Panc1 (cell line): ENCODE measurements at regions not wholly inside any gene's neighbourhood (a gene's known extent, or its start where the extent isn't known, plus 50 kb on each side); places are given as distances from the start of the nearest gene placed in this dataset.

Experiments
- ATAC-seq: fragments of 200-7000 bp; cut with Tn5 transposase; 2 replicates; pipeline ENCODE4 v1.9.1; 2020; ENCODE audit warnings: mild to moderate bottlenecking, moderate library complexity
- BruUV-seq: library from RNA; stranded (reverse); fragments of 400-500 nt; replicated peaks from 2 replicates; lab custom pipeline; 2021; lab: Mats Ljungman, UMichigan
- CTCF ChIA-PET: fragments of 300-600 bp; sonication (Branson Sonifier 250); formaldehyde crosslinking; loops from one replicate; lab custom pipeline; 2022; ENCODE audit warnings: antibody characterized with exemption; lab: Charles Lee
- POLR2A ChIA-PET: fragments of 300-600 bp; sonication (Branson Sonifier 250); formaldehyde crosslinking; loops from one replicate; lab custom pipeline; 2022; ENCODE audit warnings: antibody characterized with exemption; lab: Charles Lee
- DNase-seq: peaks from one replicate; pipeline ENCODE4 v3.0.0-alpha.2; 2010; ENCODE audit warnings: low read depth, low spot score
- H3K27ac ChIP-seq: 2 replicates; pipeline ENCODE4 v1.5.1; 2011; ENCODE audit warnings: mild to moderate bottlenecking, low read length, inconsistent platforms
- H3K27me3 ChIP-seq: fragments of 200-500 bp; sonication (Bioruptor generic); 2 replicates; pipeline ENCODE4 v1.6.0; 2014; ENCODE audit warnings: low read length, inconsistent platforms; ENCODE audit not compliant: control insufficient read depth, insufficient read depth
- H3K36me3 ChIP-seq: fragments of 200-500 bp; sonication (Bioruptor generic); 2 replicates; pipeline ENCODE4 v1.5.1; 2014; ENCODE audit warnings: inconsistent platforms, mild to moderate bottlenecking, low read length, moderate library complexity; ENCODE audit not compliant: control insufficient read depth, insufficient read depth
- H3K4me1 ChIP-seq: 2 replicates; pipeline ENCODE4 v1.5.1; 2011; ENCODE audit warnings: inconsistent platforms, mild to moderate bottlenecking, low read length, moderate library complexity; ENCODE audit not compliant: control insufficient read depth, insufficient read depth
- H3K4me3 ChIP-seq, 2 experiments: 2 replicates each; pipeline ENCODE4 v1.5.1; 2011 to 2012; ENCODE audit warnings: low read depth in 2 of 2, low read length in 2 of 2, mild to moderate bottlenecking in 2 of 2, inconsistent platforms in 1 of 2, moderate library complexity in 1 of 2
- H3K9me3 ChIP-seq: fragments of 200-500 bp; sonication (Bioruptor generic); 2 replicates; pipeline ENCODE4 v1.5.1; 2014; ENCODE audit warnings: low read depth, mild to moderate bottlenecking, inconsistent platforms, low read length, moderate library complexity; ENCODE audit not compliant: control insufficient read depth, insufficient read depth
- CTCF ChIP-seq: fragments of 450-650 bp; IDR thresholded peaks from 2 replicates; pipeline ENCODE4 v1.5.1; 2017; ENCODE audit warnings: mild to moderate bottlenecking
- POLR2AphosphoS5 ChIP-seq: IDR thresholded peaks from 2 replicates; pipeline ENCODE4 v1.6.1; 2012; ENCODE audit warnings: mild to moderate bottlenecking, low read depth, low read length, moderate library complexity
- REST ChIP-seq, 2 experiments: IDR thresholded peaks; 2 replicates each; pipeline ENCODE4 v1.6.1; 2011 to 2012; ENCODE audit warnings: low read depth in 2 of 2, control low read depth in 1 of 2, low read length in 1 of 2, mild to moderate bottlenecking in 1 of 2, moderate library complexity in 1 of 2; ENCODE audit not compliant: insufficient read depth in 1 of 2
- SIN3A ChIP-seq: IDR thresholded peaks from 2 replicates; pipeline ENCODE4 v1.6.1; 2012; ENCODE audit warnings: low read depth, mild to moderate bottlenecking, low read length, moderate library complexity, borderline replicate concordance; ENCODE audit not compliant: insufficient read depth
- TCF7L2 ChIP-seq: IDR thresholded peaks from 2 replicates; pipeline ENCODE4 v1.6.1; 2011; ENCODE audit warnings: mild to moderate bottlenecking, low read depth, low read length, inconsistent platforms
- in situ Hi-C: cut with HindIII; loops from 2 replicates; pipeline ENCODE4 v1.10.0; 2016; ENCODE audit warnings: low sequenced_read_pairs, low pct_unique_long_range_greater_than_20kb
- intact Hi-C: fragments of 100-400 bp; cut with micrococcal nuclease; formaldehyde crosslinking; loops from one replicate; pipeline ENCODE4 v1.10.0; 2022; ENCODE audit not compliant: unreplicated experiment

- ChIA-PET POLR2A (no interaction called here), CTCF (no interaction called here)
- H3K9me3 ChIP-seq = no peaks in the 10 kb centered on the region
- H3K36me3 ChIP-seq = no peaks in the 10 kb centered on the region
- no peak overlapping the region for H3K4me3 ChIP-seq
- ATAC-seq (no peak), DNase-seq (no peak)
- no peak overlapping the region for H3K27ac ChIP-seq
- TF ChIP-seq REST (IDR thresholded peaks at IDR 0.05; ENCODE audit: insufficient read depth in 1 of 2, low read depth in 2 of 2, low read length in 1 of 2) = no peak
- TF ChIP-seq SIN3A = no peak
- no peak for TF ChIP-seq POLR2AphosphoS5
- no peak for TF ChIP-seq TCF7L2
- TF ChIP-seq CTCF = no peak
- no TSS peak for BruUV-seq
- no peaks in the 10 kb centered on the region for H3K4me1 ChIP-seq
- in situ Hi-C loops (no loop called here), intact Hi-C loops (no loop called here)
- no peaks in the 10 kb centered on the region for H3K27me3 ChIP-seq
These were observed 99.0 kb downstream of the RRAGC start for GRCh38 chr1:38760562-38760961.

- no peaks in the 10 kb centered on the region for H3K9me3 ChIP-seq
- ATAC-seq (no peak), DNase-seq (no peak)
- in situ Hi-C loops (no loop called here), intact Hi-C loops (no loop called here)
- BruUV-seq = no TSS peak
- H3K27ac ChIP-seq = no peak overlapping the region
- POLR2A ChIA-PET = no interaction called here
- H3K4me1 ChIP-seq = no peaks in the 10 kb centered on the region
- TF ChIP-seq REST (IDR thresholded peaks at IDR 0.05; ENCODE audit: insufficient read depth in 1 of 2, low read depth in 2 of 2, low read length in 1 of 2) = no peak
- TF ChIP-seq POLR2AphosphoS5 = no peak
- no peak for TF ChIP-seq CTCF
- no peak for TF ChIP-seq SIN3A
- TF ChIP-seq TCF7L2 = no peak
- CTCF ChIA-PET = interaction anchor here (0.6 kb wide), 1 partner anchor 195 kb away, joined by 6 read pairs; no protein-coding TSS in a partner anchor
- no peaks in the 10 kb centered on the region for H3K36me3 ChIP-seq
- no peak overlapping the region for H3K4me3 ChIP-seq
- peaks cover 7% of the 10 kb centered on the region for H3K27me3 ChIP-seq
These were observed 100.8 kb downstream of the RRAGC start for GRCh38 chr1:38758820-38759219.
